BE2C (cell line): ENCODE measurements at regions not wholly inside any gene's neighbourhood (a gene's known extent, or its start where the extent isn't known, plus 50 kb on each side); places are given as distances from the start of the nearest gene placed in this dataset.

Experiments
- DNase-seq: peaks from one replicate; pipeline ENCODE4 v3.0.0-alpha.2; 2020
- H3K27me3 ChIP-seq: fragments of 250-450 bp; sonication (Bioruptor Pico); 2 replicates; pipeline ENCODE4 v1.5.1; 2020; ENCODE audit warnings: mild to moderate bottlenecking
- H3K36me3 ChIP-seq: fragments of 250-450 bp; sonication (Bioruptor Pico); 2 replicates; pipeline ENCODE4 v1.5.1; 2020; ENCODE audit warnings: mild to moderate bottlenecking
- H3K4me1 ChIP-seq: fragments of 250-450 bp; sonication (Bioruptor Pico); 2 replicates; pipeline ENCODE4 v1.5.1; 2020
- H3K4me3 ChIP-seq: 2 replicates; pipeline ENCODE4 v1.5.1; 2011; ENCODE audit warnings: low read depth, low read length
- H3K9me3 ChIP-seq: fragments of 250-450 bp; sonication (Bioruptor Pico); 2 replicates; pipeline ENCODE4 v1.5.1; 2020
- TF ChIP-seq, protein P1 (sequence below): IDR thresholded peaks from 2 replicates; pipeline ENCODE4 v1.5.1; 2012; ENCODE audit warnings: mild to moderate bottlenecking, low read depth, low read length

DNA sequence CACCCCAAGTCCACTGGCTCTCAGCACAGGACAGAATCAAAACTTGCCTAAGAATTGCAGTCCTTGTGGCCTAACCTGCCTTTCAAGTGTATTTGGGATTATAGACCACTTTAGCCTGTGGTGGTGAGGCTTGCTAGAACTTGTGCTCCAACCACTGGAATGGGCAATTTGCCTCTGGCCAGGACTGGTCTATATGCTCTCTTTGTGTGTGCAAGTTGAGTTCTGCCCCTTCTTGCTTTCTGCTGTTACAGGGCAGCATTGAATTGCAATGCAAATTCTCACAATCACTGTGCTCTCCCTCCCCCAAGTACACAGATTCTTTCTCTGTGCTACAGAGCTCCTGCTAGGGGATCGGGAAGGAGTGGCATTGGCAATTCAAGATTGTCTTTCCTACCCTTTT is 233.6 kb upstream of the DIPK2B start:
- TF ChIP-seq, protein P1, sequence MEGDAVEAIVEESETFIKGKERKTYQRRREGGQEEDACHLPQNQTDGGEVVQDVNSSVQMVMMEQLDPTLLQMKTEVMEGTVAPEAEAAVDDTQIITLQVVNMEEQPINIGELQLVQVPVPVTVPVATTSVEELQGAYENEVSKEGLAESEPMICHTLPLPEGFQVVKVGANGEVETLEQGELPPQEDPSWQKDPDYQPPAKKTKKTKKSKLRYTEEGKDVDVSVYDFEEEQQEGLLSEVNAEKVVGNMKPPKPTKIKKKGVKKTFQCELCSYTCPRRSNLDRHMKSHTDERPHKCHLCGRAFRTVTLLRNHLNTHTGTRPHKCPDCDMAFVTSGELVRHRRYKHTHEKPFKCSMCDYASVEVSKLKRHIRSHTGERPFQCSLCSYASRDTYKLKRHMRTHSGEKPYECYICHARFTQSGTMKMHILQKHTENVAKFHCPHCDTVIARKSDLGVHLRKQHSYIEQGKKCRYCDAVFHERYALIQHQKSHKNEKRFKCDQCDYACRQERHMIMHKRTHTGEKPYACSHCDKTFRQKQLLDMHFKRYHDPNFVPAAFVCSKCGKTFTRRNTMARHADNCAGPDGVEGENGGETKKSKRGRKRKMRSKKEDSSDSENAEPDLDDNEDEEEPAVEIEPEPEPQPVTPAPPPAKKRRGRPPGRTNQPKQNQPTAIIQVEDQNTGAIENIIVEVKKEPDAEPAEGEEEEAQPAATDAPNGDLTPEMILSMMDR: no peak
- H3K36me3 ChIP-seq: no peaks in the 10 kb centered on the region
- DNase-seq: no peak
- no peak overlapping the region for H3K4me3 ChIP-seq
- H3K27me3 ChIP-seq: no peaks in the 10 kb centered on the region
- H3K4me1 ChIP-seq: no peaks in the 10 kb centered on the region
- H3K9me3 ChIP-seq: no peaks in the 10 kb centered on the region

DNA sequence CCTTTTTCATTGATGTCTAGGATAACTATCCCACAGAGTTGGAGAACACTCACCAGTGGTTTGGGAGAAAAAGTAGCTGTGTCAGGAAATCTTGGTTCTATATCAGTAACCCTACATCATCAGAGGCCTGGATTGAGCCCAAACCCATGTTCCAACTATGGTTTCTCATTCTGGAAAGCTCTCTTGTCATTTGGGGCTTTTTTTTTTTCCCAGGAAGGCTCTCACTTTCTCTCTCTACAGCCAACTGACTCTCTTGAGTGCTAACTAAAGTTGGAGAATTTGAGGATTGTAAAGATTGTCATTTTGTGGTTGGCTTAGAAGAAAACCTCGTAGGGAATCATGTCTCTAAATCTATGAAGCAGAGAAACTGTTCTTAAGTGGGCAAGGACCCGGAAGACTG is 228.2 kb upstream of the DIPK2B start:
- no peak for DNase-seq
- no peak overlapping the region for H3K4me3 ChIP-seq
- H3K9me3 ChIP-seq: no peaks in the 10 kb centered on the region

DNA sequence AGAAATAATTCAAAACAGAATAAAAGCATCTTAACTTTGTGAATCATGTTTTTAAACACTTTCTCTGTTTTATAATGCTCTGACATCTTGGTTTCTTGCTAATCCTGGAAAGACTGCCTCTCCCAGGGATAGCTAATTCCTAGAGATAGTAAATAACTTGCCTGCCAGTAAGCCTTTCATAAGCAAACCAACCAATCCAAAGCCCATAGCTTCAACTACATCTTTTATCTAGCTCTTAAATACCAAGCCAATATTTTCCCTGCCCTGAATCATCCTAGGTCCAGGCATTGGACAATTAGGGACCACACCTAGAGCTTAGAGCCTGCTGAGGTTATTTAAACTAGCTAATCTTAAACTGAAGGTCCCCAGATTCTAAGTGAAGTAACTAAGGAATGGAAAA is 223.7 kb upstream of the DIPK2B start:
- Histone ChIP-seq H3K4me1 (no peaks in the 10 kb centered on the region), H3K36me3 (no peaks in the 10 kb centered on the region), H3K27me3 (no peaks in the 10 kb centered on the region), H3K4me3 (no peak overlapping the region), H3K9me3 (no peaks in the 10 kb centered on the region)
- TF ChIP-seq, protein P1: no peak
- no peak for DNase-seq

More for the DNA sequence above, 228.2 kb upstream of the DIPK2B start:
- no peaks in the 10 kb centered on the region for H3K36me3 ChIP-seq
- H3K27me3 ChIP-seq: no peaks in the 10 kb centered on the region
- TF ChIP-seq, protein P1: no peak
- H3K4me1 ChIP-seq: no peaks in the 10 kb centered on the region

DNA sequence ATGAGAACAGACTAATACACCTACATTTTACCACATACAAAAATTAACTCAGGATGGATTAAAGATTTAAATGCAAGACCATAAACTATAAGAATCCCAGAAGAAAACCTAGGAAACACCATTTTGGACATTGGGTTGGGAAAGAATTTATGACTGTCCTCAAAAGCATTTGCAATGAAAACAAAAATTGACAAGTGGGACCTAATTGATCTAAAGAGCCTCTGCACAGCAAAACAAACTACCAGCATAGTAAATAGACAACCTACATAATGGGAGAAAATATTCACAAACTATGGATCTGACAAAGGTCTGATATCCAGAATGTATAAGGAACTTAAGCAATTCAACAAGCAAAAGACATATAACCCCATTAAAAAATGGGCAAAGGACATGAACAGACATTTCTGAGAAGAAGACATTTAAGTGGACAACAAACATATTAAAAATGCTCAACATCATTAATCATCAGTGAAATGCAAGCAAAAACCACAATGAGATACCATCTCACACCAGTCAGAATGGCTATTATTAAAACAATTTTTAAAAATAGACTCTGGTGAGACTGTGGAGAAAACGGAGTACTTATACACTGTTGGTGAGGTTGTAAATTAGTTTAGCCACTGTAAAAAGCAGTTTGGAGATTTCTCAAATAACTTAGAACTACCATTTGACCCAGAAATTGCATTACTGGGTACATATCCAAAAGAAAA is 221.7 kb upstream of the DIPK2B start:
- no peaks in the 10 kb centered on the region for H3K4me1 ChIP-seq
- H3K27me3 ChIP-seq: no peaks in the 10 kb centered on the region
- no peak for DNase-seq
- no peaks in the 10 kb centered on the region for H3K9me3 ChIP-seq
- H3K36me3 ChIP-seq: no peaks in the 10 kb centered on the region
- no peak overlapping the region for H3K4me3 ChIP-seq
- TF ChIP-seq, protein P1: no peak

DNA sequence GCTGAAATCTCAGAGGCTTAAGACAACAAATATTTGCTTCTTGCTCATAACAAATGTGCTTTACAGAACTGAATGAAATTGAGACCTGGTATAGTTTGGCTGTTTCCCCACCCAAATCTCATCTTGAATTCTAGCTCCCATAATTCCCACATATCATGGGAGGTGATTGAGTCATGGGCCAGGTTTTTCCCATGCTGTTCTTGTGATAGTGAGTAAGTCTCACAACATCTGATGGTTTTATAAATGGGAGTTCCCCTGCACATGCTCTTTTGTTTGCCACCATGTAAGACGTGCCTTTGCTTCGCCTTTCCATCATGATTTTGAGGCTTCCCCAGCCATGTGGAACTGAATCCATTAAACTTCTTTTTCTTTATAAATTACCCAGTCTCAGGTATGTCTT is 221.1 kb upstream of the DIPK2B start:
- TF ChIP-seq, protein P1: no peak
- Histone ChIP-seq H3K36me3 (no peaks in the 10 kb centered on the region), H3K4me1 (no peaks in the 10 kb centered on the region), H3K27me3 (no peaks in the 10 kb centered on the region), H3K4me3 (no peak overlapping the region), H3K9me3 (no peaks in the 10 kb centered on the region)
- no peak for DNase-seq

DNA sequence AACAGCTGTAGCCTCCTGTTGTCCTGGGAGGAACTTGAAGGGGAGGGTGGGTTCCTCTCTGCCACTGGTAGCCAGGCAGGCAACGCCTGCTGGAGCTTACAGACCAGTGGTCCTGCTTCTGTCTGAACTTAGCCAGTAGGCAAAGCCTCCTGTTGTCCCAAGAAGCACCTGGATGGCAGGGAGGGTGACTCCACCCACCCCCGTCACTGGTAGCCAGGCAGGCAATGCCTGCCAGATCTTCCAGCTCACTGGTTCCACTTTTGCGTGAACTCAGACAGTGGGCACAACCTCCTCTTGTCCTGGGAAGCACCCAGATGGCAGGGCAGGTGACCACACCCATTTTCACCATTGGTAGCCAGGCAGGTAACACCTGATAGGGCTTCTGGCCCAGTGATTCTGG is 203.5 kb upstream of the DIPK2B start:
- Histone ChIP-seq H3K4me1 (no peaks in the 10 kb centered on the region), H3K36me3 (no peaks in the 10 kb centered on the region), H3K9me3 (no peaks in the 10 kb centered on the region), H3K27me3 (no peaks in the 10 kb centered on the region), H3K4me3 (no peak overlapping the region)
- DNase-seq: no peak
- TF ChIP-seq, protein P1: no peak
